SH-SY5Y (cell line): ENCODE measurements at regions not wholly inside any gene's neighbourhood (a gene's known extent, or its start where the extent isn't known, plus 50 kb on each side); places are given as distances from the start of the nearest gene placed in this dataset.

Source experiments
- GATA2 ChIP-seq: IDR thresholded peaks from 2 replicates; pipeline ENCODE4 v1.6.1; 2011; ENCODE audit warnings: mild to moderate bottlenecking, low read depth, low read length
- GATA3 ChIP-seq: IDR thresholded peaks from 2 replicates; pipeline ENCODE4 v1.6.1; 2011; ENCODE audit warnings: low read depth, mild to moderate bottlenecking, low read length, moderate library complexity

- TF ChIP-seq GATA2 (no peak), GATA3 (no peak)
Measured at GRCh38 chr3:3991598-3991997, 192.4 kb downstream of the LRRN1 start.
